Trophoblast cell (in vitro differentiated cells and primary cell): ENCODE measurements at regions not wholly inside any gene's neighbourhood (a gene's known extent, or its start where the extent isn't known, plus 50 kb on each side); places are given as distances from the start of the nearest gene placed in this dataset.

ENCODE experiments used
- DNase-seq, 2 donors: peaks; one replicate each; pipeline ENCODE4 v3.0.0-alpha.2; 2016
- H2AFZ ChIP-seq: 2 replicates; pipeline ENCODE4 v1.6.1; 2013; ENCODE audit warnings: low read length, moderate library complexity, mild to moderate bottlenecking; ENCODE audit not compliant: insufficient read depth, poor library complexity
- H2AK5ac ChIP-seq: 2 replicates; pipeline ENCODE4 v1.6.1; 2013; ENCODE audit warnings: mild to moderate bottlenecking, low read length
- H2BK120ac ChIP-seq: 2 replicates; pipeline ENCODE4 v1.6.1; 2013; ENCODE audit warnings: low read length, mild to moderate bottlenecking, moderate library complexity; ENCODE audit not compliant: insufficient read depth, poor library complexity
- H2BK12ac ChIP-seq: 2 replicates; pipeline ENCODE4 v1.6.1; 2013; ENCODE audit warnings: mild to moderate bottlenecking, low read length, moderate library complexity
- H2BK5ac ChIP-seq: 2 replicates; pipeline ENCODE4 v1.6.1; 2013; ENCODE audit warnings: low read length, low read depth, moderate library complexity, mild to moderate bottlenecking; ENCODE audit not compliant: poor library complexity
- H3K14ac ChIP-seq: 2 replicates; pipeline ENCODE4 v1.6.1; 2013; ENCODE audit warnings: mild to moderate bottlenecking, low read length
- H3K18ac ChIP-seq: 2 replicates; pipeline ENCODE4 v1.6.1; 2013; ENCODE audit warnings: mild to moderate bottlenecking, low read length
- H3K23ac ChIP-seq: 2 replicates; pipeline ENCODE4 v1.6.1; 2013; ENCODE audit warnings: low read length
- H3K27ac ChIP-seq: 2 replicates; pipeline ENCODE4 v1.5.1; 2013; ENCODE audit warnings: low read depth, mild to moderate bottlenecking, inconsistent platforms, low read length, moderate library complexity
- H3K27me3 ChIP-seq: 2 replicates; pipeline ENCODE4 v1.6.1; 2013; ENCODE audit warnings: inconsistent platforms, mild to moderate bottlenecking, low read length, moderate library complexity; ENCODE audit not compliant: insufficient read depth
- H3K36me3 ChIP-seq, 2 experiments: 1 replicate in 1 of 2; 2 replicates in 1 of 2; pipeline ENCODE4 v1.6.1; 2013; ENCODE audit warnings: low read length in 2 of 2, mild to moderate bottlenecking in 2 of 2, moderate library complexity in 1 of 2; ENCODE audit not compliant: insufficient read depth in 2 of 2, control insufficient read depth in 1 of 2
- H3K4ac ChIP-seq: 2 replicates; pipeline ENCODE4 v1.6.1; 2013; ENCODE audit warnings: low read depth, mild to moderate bottlenecking, low read length, moderate library complexity
- H3K4me1 ChIP-seq, 2 experiments: 1 replicate in 1 of 2; 2 replicates in 1 of 2; pipeline ENCODE4 v1.6.1; 2013; ENCODE audit warnings: low read length in 2 of 2, mild to moderate bottlenecking in 2 of 2, moderate library complexity in 1 of 2; ENCODE audit not compliant: insufficient read depth in 2 of 2, control insufficient read depth in 1 of 2
- H3K4me2 ChIP-seq: 2 replicates; pipeline ENCODE4 v1.6.1; 2013; ENCODE audit warnings: inconsistent platforms, mild to moderate bottlenecking, low read length, moderate library complexity
- H3K4me3 ChIP-seq: 2 replicates; pipeline ENCODE4 v1.5.1; 2013; ENCODE audit warnings: mild to moderate bottlenecking, low read depth, low read length, inconsistent platforms
- H3K79me1 ChIP-seq: one replicate; pipeline ENCODE4 v1.6.1; 2013; ENCODE audit warnings: low read length
- H3K79me2 ChIP-seq: 2 replicates; pipeline ENCODE4 v1.6.1; 2013; ENCODE audit warnings: low read length, mild to moderate bottlenecking; ENCODE audit not compliant: control insufficient read depth, insufficient read depth, poor library complexity
- H3K9ac ChIP-seq: 2 replicates; pipeline ENCODE4 v1.6.1; 2013; ENCODE audit warnings: mild to moderate bottlenecking, low read length
- H3K9me3 ChIP-seq: 2 replicates; pipeline ENCODE4 v1.6.1; 2013; ENCODE audit warnings: low read depth, mild to moderate bottlenecking, control low read depth, inconsistent platforms, low read length; ENCODE audit not compliant: insufficient read depth
- H4K12ac ChIP-seq: 2 replicates; pipeline ENCODE4 v1.6.1; 2013; ENCODE audit warnings: low read depth, mild to moderate bottlenecking, low read length, moderate library complexity
- H4K8ac ChIP-seq: 2 replicates; pipeline ENCODE4 v1.6.1; 2013; ENCODE audit warnings: low read depth, mild to moderate bottlenecking, low read length, moderate library complexity
- H4K91ac ChIP-seq: one replicate; pipeline ENCODE4 v1.6.1; 2013; ENCODE audit warnings: low read depth, mild to moderate bottlenecking, low read length, moderate library complexity
- WGBS: extraction: QIAGEN DNeasy Blood & Tissue Kit; methylation state at CpG from one replicate; pipeline ENCODE4 v1.1.7; 2013; ENCODE audit warnings: missing lambda C conversion rate; ENCODE audit not compliant: insufficient read length, insufficient coverage; ENCODE audit errors: extremely low coverage; 5-methylcytosine and 5-hydroxymethylcytosine counted together

GRCh38 chrY:12288919-12289318 lies 412.1 kb upstream of the USP9Y start:
- no peak overlapping the region for H3K4me3 ChIP-seq
- WGBS, result no CpG with 5 or more reads among the region's 3 CpGs
- H3K18ac ChIP-seq, result no peak overlapping the region
- no peak overlapping the region for H3K14ac ChIP-seq
- H3K9ac ChIP-seq, result no peak overlapping the region
- no peaks in the 10 kb centered on the region for H3K79me2 ChIP-seq
- no peak overlapping the region for H2BK12ac ChIP-seq
- H4K91ac ChIP-seq, result no peak overlapping the region
- H3K27ac ChIP-seq, result no peak overlapping the region
- H2BK5ac ChIP-seq, result no peak overlapping the region
- H3K4me1 ChIP-seq, result no peaks in the 10 kb centered on the region
- no peaks in the 10 kb centered on the region for H3K36me3 ChIP-seq
- no peak overlapping the region for H4K12ac ChIP-seq
- H2AFZ ChIP-seq, result no peak overlapping the region
- no peak for DNase-seq
- H3K4ac ChIP-seq, result no peak overlapping the region
- no peak overlapping the region for H2AK5ac ChIP-seq
- H3K4me2 ChIP-seq, result no peak overlapping the region
- H3K79me1 ChIP-seq, result no peaks in the 10 kb centered on the region
- no peak overlapping the region for H4K8ac ChIP-seq
- no peak overlapping the region for H3K23ac ChIP-seq
- H2BK120ac ChIP-seq, result no peak overlapping the region
- H3K27me3 ChIP-seq, result no peaks in the 10 kb centered on the region
- H3K9me3 ChIP-seq, result peaks cover 4% of the 10 kb centered on the region

DNA sequence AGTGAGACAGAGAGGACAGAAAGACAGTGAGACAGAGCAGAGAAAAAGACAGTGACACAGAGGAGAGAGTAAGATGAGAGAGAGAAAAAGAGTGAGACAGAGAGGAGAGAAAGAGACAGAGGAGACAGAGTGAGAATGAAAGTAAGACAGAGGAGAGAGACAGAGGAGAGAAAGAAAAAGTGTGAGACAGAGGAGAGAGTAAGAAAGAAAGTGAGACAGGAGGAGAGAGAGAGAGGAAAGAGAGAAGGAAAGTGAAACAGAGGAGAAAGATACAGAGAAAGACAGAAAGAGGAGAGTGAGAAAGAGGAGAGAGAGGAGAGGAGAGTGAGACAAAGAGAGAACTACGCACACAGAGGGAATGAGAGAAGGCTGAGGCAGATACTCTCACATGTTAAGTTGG lies 411.6 kb upstream of the USP9Y start:
- Histone ChIP-seq H4K8ac (no peak overlapping the region), H3K36me3 (no peaks in the 10 kb centered on the region)

GRCh38 chrY:12292542-12292941 lies 408.5 kb upstream of the USP9Y start:
- no peak for DNase-seq
- Histone ChIP-seq H3K4ac (no peak overlapping the region), H2BK5ac (no peak overlapping the region), H2BK12ac (no peak overlapping the region), H3K4me3 (no peak overlapping the region), H3K4me1 (no peaks in the 10 kb centered on the region), H3K27ac (no peak overlapping the region), H2AFZ (no peak overlapping the region), H3K79me1 (no peaks in the 10 kb centered on the region), H3K4me2 (no peak overlapping the region), H4K8ac (no peak overlapping the region), H3K9me3 (no peaks in the 10 kb centered on the region), H3K18ac (no peak overlapping the region), H3K9ac (no peak overlapping the region), H3K79me2 (no peaks in the 10 kb centered on the region), H3K14ac (no peak overlapping the region), H4K12ac (no peak overlapping the region), H2AK5ac (no peak overlapping the region), H4K91ac (no peak overlapping the region), H2BK120ac (no peak overlapping the region), H3K27me3 (no peaks in the 10 kb centered on the region), H3K23ac (no peak overlapping the region), H3K36me3 (no peaks in the 10 kb centered on the region)

More for the DNA sequence above, 411.6 kb upstream of the USP9Y start:
- H4K12ac ChIP-seq, result no peak overlapping the region
- H3K14ac ChIP-seq, result no peak overlapping the region
- no peak overlapping the region for H2AK5ac ChIP-seq
- no peak overlapping the region for H2AFZ ChIP-seq
- H4K91ac ChIP-seq, result no peak overlapping the region
- no peak overlapping the region for H3K27ac ChIP-seq
- no peak overlapping the region for H3K4me3 ChIP-seq
- H3K79me1 ChIP-seq, result no peaks in the 10 kb centered on the region
- H3K23ac ChIP-seq, result no peak overlapping the region
- H3K18ac ChIP-seq, result no peak overlapping the region
- H3K9ac ChIP-seq, result no peak overlapping the region
- no peaks in the 10 kb centered on the region for H3K79me2 ChIP-seq
- no CpG with 5 or more reads among the region's 1 CpG for WGBS
- peaks cover 4% of the 10 kb centered on the region for H3K9me3 ChIP-seq
- no peak overlapping the region for H2BK5ac ChIP-seq
- H3K4me1 ChIP-seq, result no peaks in the 10 kb centered on the region
- DNase-seq, result no peak
- no peak overlapping the region for H3K4me2 ChIP-seq
- H2BK12ac ChIP-seq, result no peak overlapping the region
- no peaks in the 10 kb centered on the region for H3K27me3 ChIP-seq
- H2BK120ac ChIP-seq, result no peak overlapping the region
- no peak overlapping the region for H3K4ac ChIP-seq

DNA sequence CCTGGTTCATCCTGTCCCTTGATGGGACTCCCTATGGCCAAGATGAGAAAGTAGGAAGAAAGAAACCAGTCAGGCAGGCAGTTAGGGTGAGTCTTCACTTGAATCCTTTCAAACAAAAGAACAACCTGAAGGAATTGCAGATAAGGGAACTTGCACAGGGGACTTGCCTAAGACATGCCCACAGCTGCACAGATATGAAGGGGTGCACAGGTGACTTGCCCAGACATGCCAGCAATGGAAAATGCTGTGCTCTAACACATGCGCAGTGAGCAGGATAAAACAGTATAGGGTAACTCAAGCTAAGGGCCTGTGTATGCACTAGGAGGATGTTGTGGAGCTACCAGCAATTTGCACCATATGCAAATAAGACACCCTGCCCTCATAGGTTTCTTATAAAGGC lies 404.6 kb upstream of the USP9Y start:
- no peak overlapping the region for H3K23ac ChIP-seq
- no peaks in the 10 kb centered on the region for H3K36me3 ChIP-seq
- WGBS, result no CpG with 5 or more reads among the region's 1 CpG

More for the DNA sequence above, 404.6 kb upstream of the USP9Y start:
- H2BK5ac ChIP-seq, result no peak overlapping the region
- no peak overlapping the region for H3K4me2 ChIP-seq
- no peak overlapping the region for H3K4me3 ChIP-seq
- H3K18ac ChIP-seq, result no peak overlapping the region
- no peak overlapping the region for H4K8ac ChIP-seq
- H3K27ac ChIP-seq, result no peak overlapping the region
- H3K14ac ChIP-seq, result no peak overlapping the region
- no peak overlapping the region for H2BK12ac ChIP-seq
- DNase-seq, result no peak
- H3K4me1 ChIP-seq, result no peaks in the 10 kb centered on the region
- no peak overlapping the region for H3K4ac ChIP-seq
- H2BK120ac ChIP-seq, result no peak overlapping the region
- H3K27me3 ChIP-seq, result no peaks in the 10 kb centered on the region
- no peaks in the 10 kb centered on the region for H3K9me3 ChIP-seq
- no peaks in the 10 kb centered on the region for H3K79me1 ChIP-seq
- H2AFZ ChIP-seq, result no peak overlapping the region
- no peak overlapping the region for H4K91ac ChIP-seq
- no peak overlapping the region for H2AK5ac ChIP-seq
- H3K9ac ChIP-seq, result no peak overlapping the region
- H3K79me2 ChIP-seq, result no peaks in the 10 kb centered on the region
- H4K12ac ChIP-seq, result no peak overlapping the region
